B cell (primary cell): ENCODE measurements at regions not wholly inside any gene's neighbourhood (a gene's known extent, or its start where the extent isn't known, plus 50 kb on each side); places are given as distances from the start of the nearest gene placed in this dataset.
"Not testable (repeated sequence)": the region's sequence is repeated elsewhere in the genome, so short reads cannot be mapped to it uniquely, and the experiment has no call there.

ENCODE experiments used
- CTCF ChIP-seq: fragments of 200-600 bp; IDR thresholded peaks from one replicate; pipeline ENCODE4 v1.8.0; 2022; ENCODE audit warnings: antibody characterized with exemption, mild to moderate bottlenecking
- EZH2 ChIP-seq: IDR thresholded peaks from 2 replicates; pipeline ENCODE4 v1.6.1; 2012; ENCODE audit warnings: borderline replicate concordance, low read depth, mild to moderate bottlenecking, moderate library complexity, low read length; ENCODE audit not compliant: insufficient read depth, poor library complexity, severe bottlenecking

GRCh38 chr17:21514567-21514966 is 138.4 kb downstream of the KCNJ12 start:
- TF ChIP-seq EZH2, CTCF: not testable (repeated sequence)
